GM10248 (cell line): ENCODE measurements at regions not wholly inside any gene's neighbourhood (a gene's known extent, or its start where the extent isn't known, plus 50 kb on each side); places are given as distances from the start of the nearest gene placed in this dataset.
"Not testable (repeated sequence)": the region's sequence is repeated elsewhere in the genome, so short reads cannot be mapped to it uniquely, and the experiment has no call there.

Experiments used
- CTCF ChIA-PET: fragments of 300-600 bp; sonication (Branson Sonifier 250); formaldehyde crosslinking; extraction: SDS; loops from one replicate; lab custom pipeline; 2021; ENCODE audit warnings: antibody characterized with exemption; lab: Yijun Ruan, JAX
- POLR2A ChIA-PET: fragments of 350-650 bp; sonication (Branson Sonifier 250); formaldehyde crosslinking; extraction: SDS; loops from one replicate; lab custom pipeline; 2020; ENCODE audit warnings: antibody characterized with exemption; lab: Yijun Ruan, JAX
- DNase-seq: peaks from one replicate; pipeline ENCODE4 v3.0.0; 2012; ENCODE audit errors: extremely low spot score
- TF ChIP-seq, protein P1 (sequence below): IDR thresholded peaks from 2 replicates; pipeline ENCODE4 v1.5.1; 2012; ENCODE audit warnings: mild to moderate bottlenecking, low read depth; ENCODE audit errors: extremely low read depth, missing control alignments, control extremely low read depth

DNA sequence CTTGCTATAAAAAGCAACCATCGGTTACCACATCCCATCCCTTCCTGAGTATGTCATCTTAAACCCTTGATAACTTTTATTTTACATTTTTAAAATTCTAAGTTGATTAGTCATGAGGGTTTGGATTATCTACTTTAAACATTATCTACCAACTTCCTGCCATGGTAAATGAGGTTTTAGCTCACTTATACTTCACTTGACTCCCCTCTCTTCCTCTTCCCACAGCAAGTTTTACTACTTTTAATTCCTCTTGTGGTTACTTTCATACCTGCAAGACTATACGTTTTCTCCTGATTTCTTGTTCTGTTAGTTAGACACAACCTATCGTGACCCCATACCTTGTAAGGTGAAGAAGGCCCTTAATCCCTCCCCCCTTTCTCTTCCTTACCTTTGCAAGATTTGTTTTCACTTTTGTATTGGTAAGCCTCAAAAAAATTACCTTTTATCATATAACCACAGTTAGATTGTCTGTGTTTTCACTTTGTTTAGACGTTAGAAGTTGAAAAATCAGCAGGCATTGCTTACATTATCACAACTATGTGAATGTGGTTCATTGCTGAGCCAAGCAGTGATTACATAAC lies 60.1 kb upstream of the OGFRL1 start:
- TF ChIP-seq, protein P1, sequence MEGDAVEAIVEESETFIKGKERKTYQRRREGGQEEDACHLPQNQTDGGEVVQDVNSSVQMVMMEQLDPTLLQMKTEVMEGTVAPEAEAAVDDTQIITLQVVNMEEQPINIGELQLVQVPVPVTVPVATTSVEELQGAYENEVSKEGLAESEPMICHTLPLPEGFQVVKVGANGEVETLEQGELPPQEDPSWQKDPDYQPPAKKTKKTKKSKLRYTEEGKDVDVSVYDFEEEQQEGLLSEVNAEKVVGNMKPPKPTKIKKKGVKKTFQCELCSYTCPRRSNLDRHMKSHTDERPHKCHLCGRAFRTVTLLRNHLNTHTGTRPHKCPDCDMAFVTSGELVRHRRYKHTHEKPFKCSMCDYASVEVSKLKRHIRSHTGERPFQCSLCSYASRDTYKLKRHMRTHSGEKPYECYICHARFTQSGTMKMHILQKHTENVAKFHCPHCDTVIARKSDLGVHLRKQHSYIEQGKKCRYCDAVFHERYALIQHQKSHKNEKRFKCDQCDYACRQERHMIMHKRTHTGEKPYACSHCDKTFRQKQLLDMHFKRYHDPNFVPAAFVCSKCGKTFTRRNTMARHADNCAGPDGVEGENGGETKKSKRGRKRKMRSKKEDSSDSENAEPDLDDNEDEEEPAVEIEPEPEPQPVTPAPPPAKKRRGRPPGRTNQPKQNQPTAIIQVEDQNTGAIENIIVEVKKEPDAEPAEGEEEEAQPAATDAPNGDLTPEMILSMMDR = no peak
- POLR2A ChIA-PET = no interaction called here
- no peak for DNase-seq
- CTCF ChIA-PET = interaction anchor here (1.0 kb wide), 1 partner anchor 19 kb away, joined by 3 read pairs; no protein-coding TSS in a partner anchor

DNA sequence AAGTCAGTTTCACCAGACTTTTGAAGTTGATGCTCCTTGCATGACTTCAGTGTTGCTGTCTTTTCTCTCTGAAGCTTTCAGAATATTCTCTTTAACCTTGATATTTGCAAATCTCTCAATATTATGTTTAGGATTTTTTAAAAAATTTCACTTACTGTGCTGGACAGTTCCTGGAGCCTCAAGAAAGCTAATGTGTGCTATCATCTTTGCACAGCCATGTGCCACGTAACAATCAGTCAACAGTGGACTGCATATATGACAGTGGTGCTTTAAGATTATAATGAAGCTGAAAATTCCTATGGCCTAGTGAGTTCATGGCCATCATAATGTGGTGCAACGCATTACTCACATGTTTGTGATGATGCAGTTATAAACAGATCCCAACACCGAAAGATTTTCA lies 59.1 kb upstream of the OGFRL1 start:
- POLR2A ChIA-PET = no interaction called here
- CTCF ChIA-PET = no interaction called here
- DNase-seq = no peak
- TF ChIP-seq, protein P1 = no peak

DNA sequence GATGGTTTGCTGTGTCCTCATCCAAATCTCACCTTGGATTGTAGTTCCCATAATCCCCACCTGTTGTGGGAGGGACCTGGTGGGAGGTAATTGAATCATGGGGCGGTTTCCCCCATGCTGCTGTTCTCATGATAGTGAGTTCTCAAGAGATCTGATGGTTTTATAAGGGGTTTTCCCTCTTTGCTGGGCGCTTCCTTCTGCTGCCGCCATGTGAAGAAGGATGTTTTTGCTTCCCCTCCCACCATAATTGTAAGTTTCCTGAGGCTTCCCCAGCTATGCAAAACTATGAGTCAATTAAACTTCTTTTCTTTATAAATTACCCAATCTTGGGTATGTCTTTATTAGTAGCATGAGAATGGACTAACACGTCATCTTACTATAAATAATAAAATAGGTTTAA lies 55.7 kb upstream of the OGFRL1 start:
- DNase-seq, POLR2A ChIA-PET, CTCF ChIA-PET: not testable (repeated sequence)

DNA sequence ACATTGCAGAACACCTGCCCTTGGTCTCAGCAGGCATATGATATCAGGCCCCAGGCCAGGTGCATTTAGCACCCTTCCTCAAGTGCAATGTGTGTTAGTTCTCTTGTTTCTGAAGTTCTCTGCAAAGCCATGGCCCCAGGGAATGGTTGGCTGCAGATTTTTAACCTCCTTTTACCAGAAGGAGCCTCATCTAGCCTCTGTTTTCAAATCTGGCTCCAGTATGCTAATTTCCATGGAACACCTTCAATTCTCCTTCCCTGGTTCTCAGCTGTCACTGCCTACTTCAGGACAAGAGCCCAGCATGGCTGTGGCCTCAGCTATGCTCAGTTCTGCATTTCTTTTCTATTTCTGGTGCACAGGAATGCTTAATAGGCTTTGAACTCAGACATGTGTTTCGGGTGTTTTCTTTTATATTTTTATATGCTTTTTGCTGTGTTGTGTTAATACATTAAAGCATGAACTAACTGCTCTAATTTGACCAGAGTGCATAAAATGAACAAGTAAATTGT lies 51.6 kb upstream of the OGFRL1 start:
- TF ChIP-seq, protein P1 = no peak
- ChIA-PET POLR2A (no interaction called here), CTCF (no interaction called here)
- no peak for DNase-seq

DNA sequence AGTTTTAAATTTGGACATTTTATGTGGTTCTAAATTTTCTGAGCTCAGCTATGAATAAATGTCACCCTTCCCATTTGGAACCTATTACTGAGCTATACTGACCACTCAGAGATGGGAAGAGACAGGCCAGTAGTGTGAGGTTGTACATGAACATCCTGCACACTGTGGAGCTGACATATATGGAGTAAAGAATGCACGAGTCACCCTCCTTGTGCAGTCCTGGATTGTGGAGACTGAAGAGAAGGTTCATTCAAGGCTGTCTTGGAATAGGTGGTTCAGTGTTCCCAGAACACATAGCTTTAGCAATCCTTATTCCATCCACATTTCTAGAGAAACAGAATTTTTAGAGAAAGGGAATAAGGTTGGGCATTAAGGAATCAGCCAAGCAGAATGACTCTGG lies 50.3 kb upstream of the OGFRL1 start:
- ChIA-PET POLR2A (no interaction called here), CTCF (interaction anchor here (1.5 kb wide), 1 partner anchor 11 kb away, joined by 5 read pairs; no protein-coding TSS in a partner anchor)
- TF ChIP-seq, protein P1 = no peak
- no peak for DNase-seq
